ENCODE measurements at regions not wholly inside any gene's neighbourhood (a gene's known extent, or its start where the extent isn't known, plus 50 kb on each side); places are given as distances from the start of the nearest gene placed in this dataset.

DNA sequence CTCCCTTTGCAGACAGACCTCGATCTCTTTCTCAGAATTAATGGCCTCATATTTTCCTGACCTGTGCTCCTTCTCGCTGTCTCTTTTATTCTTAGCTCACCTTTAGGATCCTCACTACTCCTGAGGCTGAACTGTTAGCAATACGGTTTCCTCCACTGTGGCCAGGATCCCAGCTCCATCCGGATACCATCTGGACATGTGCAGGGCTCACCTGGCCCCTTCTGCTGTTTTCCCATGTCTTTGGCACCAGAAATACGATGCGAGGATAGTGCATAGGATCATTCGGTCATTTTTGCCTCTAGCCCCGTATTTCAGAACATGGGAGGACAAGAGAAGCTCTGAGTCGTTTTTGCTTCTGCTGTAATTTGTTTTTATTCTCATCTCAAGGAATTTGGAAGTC, 108.5 kb upstream of the KIF26B start:
- Histone ChIP-seq H3K4me3 (peak overlapping the region in 2 of 4 donors; percentile 3 to 16), H3K27ac (no peak overlapping the region)

DNA sequence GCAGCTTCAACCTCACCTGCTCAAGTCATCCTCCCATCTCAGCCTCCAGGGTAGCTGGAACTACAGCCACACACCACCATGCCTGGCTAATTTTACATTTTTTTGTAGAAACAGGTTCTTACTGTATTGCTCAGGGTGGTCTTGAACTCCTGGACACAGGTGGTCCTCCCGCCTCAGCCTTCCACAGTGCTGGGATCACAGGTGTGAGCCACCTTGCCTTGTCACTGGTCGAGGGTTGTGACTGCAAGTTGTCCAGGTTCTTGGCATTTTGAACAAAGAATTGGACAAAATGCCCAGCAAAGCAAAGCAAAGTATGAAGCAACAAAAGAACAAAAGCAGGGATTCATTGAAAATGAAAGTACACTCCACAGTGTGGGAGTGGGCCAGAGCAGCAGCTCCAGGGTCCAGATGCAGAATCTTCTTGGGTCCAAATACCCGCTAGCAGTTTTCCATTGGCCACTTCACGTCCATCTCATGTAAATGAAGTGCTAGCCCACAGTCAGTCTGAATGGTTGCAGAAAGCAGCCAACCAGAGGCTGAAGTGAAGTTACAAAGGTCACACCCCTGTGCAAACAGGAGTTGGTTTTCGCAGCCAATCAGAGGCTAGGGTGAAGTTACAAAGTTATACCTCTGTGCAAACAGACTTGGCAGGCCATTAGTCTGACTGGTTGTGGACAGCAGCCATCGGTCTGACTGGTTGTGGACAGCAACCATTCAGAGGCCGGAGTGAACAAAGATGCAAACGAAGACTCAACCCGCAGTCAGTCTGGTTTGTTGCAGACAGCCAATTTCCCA, 109.5 kb upstream of the KIF26B start:
- Histone ChIP-seq H3K27me3 (no peaks in the 10 kb centered on the region), H3K4me1 (peaks cover 0 to 11% (median 0%) of the 10 kb centered on the region in 4 donors), H3K36me3 (no peaks in the 10 kb centered on the region), H3K27ac (peak overlapping the region in 1 of 4 donors; percentile 6), H3K9me3 (no peaks in the 10 kb centered on the region), H3K4me3 (peak overlapping the region in 2 of 4 donors; percentile 4 to 16)
- peak in 2 of 3 donors; percentile 61 to 84 for DNase-seq
- TF ChIP-seq, protein P1, sequence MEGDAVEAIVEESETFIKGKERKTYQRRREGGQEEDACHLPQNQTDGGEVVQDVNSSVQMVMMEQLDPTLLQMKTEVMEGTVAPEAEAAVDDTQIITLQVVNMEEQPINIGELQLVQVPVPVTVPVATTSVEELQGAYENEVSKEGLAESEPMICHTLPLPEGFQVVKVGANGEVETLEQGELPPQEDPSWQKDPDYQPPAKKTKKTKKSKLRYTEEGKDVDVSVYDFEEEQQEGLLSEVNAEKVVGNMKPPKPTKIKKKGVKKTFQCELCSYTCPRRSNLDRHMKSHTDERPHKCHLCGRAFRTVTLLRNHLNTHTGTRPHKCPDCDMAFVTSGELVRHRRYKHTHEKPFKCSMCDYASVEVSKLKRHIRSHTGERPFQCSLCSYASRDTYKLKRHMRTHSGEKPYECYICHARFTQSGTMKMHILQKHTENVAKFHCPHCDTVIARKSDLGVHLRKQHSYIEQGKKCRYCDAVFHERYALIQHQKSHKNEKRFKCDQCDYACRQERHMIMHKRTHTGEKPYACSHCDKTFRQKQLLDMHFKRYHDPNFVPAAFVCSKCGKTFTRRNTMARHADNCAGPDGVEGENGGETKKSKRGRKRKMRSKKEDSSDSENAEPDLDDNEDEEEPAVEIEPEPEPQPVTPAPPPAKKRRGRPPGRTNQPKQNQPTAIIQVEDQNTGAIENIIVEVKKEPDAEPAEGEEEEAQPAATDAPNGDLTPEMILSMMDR (IDR thresholded peaks at IDR 0.05), result peak in 1 of 6 experiments; percentile 2
- peak in 1 of 2 donors; percentile 51 for TF ChIP-seq POLR2A (IDR thresholded peaks at IDR 0.05)

More for the DNA sequence above, 108.5 kb upstream of the KIF26B start:
- DNase-seq, result no peak
- H3K4me1 ChIP-seq, result peaks cover 0 to 11% (median 0%) of the 10 kb centered on the region in 4 donors
- no peaks in the 10 kb centered on the region for H3K36me3 ChIP-seq
- no peaks in the 10 kb centered on the region for H3K9me3 ChIP-seq
- TF ChIP-seq, protein P1 (IDR thresholded peaks at IDR 0.05), result no peak
- H3K27me3 ChIP-seq, result no peaks in the 10 kb centered on the region

DNA sequence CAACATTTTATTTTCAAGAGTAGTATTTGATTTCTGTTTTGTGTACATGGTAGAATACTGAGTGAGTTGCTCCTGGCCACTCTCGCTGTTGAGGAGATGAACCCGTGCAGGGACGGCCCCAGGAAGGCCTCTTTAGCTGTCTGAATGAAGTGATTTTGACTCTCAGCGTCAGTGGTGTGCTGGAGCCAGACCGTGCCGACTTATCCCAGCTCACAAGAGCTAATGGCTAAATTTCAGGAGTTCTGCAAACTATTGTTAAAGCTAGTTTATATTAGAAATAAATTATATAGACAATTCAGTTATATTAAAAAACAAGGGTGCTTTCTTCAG, 111.2 kb upstream of the KIF26B start:
- Histone ChIP-seq H3K27ac (no peak overlapping the region), H3K27me3 (no peaks in the 10 kb centered on the region), H3K9me3 (no peaks in the 10 kb centered on the region), H3K4me1 (peaks cover 0 to 11% (median 0%) of the 10 kb centered on the region in 4 donors), H3K36me3 (no peaks in the 10 kb centered on the region), H3K4me3 (no peak overlapping the region)
- DNase-seq, result no peak
- TF ChIP-seq POLR2A (IDR thresholded peaks at IDR 0.05), result no peak
- TF ChIP-seq, protein P1 (IDR thresholded peaks at IDR 0.05), result no peak

DNA sequence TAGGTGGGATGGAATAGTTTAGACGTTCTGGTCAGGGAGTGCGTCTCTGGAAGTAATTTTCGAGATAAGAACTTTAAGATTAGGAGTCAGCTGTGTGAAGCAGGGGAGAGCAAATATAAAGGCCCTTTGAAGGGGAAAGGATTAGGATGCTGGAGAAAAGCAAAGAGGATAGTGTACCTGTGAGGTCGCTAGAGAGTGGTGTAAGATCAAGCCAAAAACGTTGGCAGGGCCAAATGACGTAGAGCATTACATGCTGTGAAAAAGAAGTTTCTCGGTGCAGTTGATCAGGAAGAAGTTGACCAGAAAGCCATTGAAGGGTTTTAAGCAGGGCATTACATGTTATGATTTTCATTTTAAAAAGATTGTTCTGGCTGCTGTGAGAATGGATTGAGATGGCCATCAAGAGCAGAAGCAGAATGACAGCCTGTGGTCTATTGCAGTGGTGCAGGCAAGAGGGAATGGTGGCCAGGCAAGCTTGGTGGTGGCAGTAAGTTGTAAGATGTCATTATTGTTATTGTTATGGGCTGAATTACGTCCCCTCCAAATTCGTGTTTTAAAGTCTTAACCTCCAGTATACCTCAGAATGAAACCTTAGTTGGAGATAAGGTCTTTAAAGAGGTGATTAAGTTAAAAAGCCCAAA, 113.6 kb upstream of the KIF26B start:
- Histone ChIP-seq H3K9me3 (no peaks in the 10 kb centered on the region), H3K27me3 (no peaks in the 10 kb centered on the region), H3K4me3 (no peak overlapping the region), H3K36me3 (no peaks in the 10 kb centered on the region), H3K4me1 (peaks cover 0 to 5% (median 0%) of the 10 kb centered on the region in 4 donors), H3K27ac (no peak overlapping the region)
- no peak for DNase-seq
- no peak for TF ChIP-seq POLR2A (IDR thresholded peaks at IDR 0.05)
- TF ChIP-seq, protein P1 (IDR thresholded peaks at IDR 0.05), result no peak

DNA sequence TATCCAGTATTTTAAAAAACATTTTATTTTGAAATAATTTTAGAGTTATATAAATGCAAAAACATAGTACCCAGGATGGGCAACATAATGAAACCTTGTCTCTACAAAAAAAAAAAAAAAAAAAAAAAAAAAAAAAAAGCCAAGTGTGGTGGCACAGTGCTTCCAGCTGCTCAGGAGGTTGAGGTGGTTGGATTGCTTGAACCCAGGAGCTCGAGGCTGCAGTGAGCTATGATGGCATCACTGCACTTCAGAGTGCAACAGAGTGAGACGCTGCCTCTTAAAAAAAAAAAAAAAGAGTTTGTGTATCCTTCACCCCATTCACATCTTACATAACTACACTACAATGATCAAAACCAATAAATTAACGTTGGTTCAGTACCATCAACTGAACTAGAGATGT, 115.6 kb upstream of the KIF26B start:
- Histone ChIP-seq H3K4me3 (no peak overlapping the region), H3K27me3 (no peaks in the 10 kb centered on the region), H3K4me1 (no peaks in the 10 kb centered on the region), H3K27ac (no peak overlapping the region), H3K9me3 (no peaks in the 10 kb centered on the region), H3K36me3 (no peaks in the 10 kb centered on the region)
- DNase-seq, result no peak
- no peak for TF ChIP-seq POLR2A (IDR thresholded peaks at IDR 0.05)
- TF ChIP-seq, protein P1 (IDR thresholded peaks at IDR 0.05), result no peak

Data from Peyer's patch (tissue), 4 donors.